NOMO-1 (cell line): ENCODE measurements at regions not wholly inside any gene's neighbourhood (a gene's known extent, or its start where the extent isn't known, plus 50 kb on each side); places are given as distances from the start of the nearest gene placed in this dataset.

Experiments
- DNase-seq, 2 experiments: peaks; one replicate each; lab custom pipeline; 2025; ENCODE audit not compliant: unreplicated experiment in 2 of 2; lab: John Stamatoyannopoulos, UW

DNA sequence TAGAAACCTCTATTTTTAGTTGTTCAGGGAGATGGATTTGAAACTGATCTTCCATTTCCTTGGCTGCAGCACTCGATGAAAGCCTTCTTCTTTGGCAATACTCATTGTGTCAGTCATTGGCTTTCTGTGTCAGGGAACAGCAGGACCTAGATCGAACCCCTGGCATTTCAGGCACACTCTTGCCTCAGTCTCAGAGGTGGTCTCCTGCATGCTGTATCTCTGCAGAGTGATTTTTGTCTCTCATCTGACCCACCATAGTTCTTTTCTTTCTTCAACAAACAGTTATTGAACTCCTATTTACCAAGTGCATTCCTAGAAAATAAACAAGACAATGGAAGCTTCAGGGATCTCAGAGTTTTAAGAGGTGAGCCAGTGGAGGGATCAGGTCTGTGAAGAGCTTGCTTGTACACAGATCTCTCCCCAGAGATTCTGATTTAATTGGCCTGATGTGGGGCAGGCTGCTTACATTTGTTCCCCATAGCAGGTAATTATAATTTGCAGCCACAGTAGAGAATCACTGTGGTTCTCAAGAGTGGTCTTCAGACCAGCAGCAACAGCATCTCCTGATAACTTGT lies 473.1 kb upstream of the TCF4 start:
- no peak for DNase-seq

DNA sequence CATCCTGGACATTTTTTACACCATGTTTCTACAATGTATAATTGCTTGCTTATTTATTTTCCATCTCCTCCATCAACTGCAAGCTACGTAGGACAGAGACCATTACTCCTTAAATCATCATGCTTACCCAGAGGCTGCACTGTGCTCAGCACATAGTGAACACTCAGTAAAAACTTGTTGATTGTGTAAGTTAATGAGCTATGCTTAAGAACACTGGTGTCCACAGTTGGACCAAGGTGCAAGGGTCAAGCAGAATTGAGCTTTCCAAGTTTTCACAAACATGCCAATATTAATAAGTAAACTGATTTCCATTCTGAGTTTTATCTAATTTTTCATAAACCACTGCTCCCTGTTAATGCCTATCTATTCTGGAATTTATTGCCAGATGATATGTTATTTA lies 464.2 kb upstream of the TCF4 start:
- DNase-seq = no peak

DNA sequence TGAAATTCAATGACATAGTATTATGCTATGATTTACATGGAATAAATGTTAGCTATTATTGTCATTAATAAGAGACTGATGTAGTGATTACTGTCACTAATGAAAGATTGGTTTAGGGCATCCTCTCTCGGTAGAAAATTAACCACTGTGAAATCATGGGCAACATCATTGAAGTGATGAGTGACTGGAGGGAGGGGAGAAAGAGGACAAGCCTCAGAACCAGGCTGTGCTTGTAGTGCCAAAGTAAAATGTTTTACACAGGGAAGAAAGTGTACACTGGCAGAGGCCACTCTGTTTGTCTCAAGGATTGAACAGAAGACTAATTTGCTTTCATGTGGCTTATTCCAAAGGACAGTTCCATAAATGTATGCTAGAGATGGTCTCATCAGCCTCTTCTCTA lies 456.2 kb upstream of the TCF4 start:
- no peak for DNase-seq

DNA sequence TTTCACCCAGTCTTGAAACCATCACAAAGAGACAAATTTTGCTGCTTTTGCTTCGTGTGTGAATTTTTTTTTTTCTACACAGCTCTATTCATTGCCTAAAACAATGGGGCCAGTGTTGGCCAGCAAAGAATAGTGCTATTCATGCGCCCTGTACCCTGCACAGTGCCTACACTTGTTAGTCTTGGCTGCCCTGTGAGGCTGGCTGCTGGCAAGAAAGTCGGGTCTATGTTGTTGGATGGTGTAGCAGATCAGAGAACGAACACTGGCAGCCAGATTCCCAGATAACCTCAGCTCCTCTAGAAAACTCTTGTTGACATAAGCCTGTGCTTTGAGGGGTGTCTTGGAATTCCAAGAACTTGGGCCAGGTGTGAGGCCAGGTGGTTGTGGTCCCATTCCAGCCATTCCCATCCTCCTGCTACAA lies 455.7 kb upstream of the TCF4 start:
- no peak for DNase-seq

- DNase-seq = no peak
Observed at GRCh38 chr18:56042915-56043536, 455.0 kb upstream of the TCF4 start.

DNA sequence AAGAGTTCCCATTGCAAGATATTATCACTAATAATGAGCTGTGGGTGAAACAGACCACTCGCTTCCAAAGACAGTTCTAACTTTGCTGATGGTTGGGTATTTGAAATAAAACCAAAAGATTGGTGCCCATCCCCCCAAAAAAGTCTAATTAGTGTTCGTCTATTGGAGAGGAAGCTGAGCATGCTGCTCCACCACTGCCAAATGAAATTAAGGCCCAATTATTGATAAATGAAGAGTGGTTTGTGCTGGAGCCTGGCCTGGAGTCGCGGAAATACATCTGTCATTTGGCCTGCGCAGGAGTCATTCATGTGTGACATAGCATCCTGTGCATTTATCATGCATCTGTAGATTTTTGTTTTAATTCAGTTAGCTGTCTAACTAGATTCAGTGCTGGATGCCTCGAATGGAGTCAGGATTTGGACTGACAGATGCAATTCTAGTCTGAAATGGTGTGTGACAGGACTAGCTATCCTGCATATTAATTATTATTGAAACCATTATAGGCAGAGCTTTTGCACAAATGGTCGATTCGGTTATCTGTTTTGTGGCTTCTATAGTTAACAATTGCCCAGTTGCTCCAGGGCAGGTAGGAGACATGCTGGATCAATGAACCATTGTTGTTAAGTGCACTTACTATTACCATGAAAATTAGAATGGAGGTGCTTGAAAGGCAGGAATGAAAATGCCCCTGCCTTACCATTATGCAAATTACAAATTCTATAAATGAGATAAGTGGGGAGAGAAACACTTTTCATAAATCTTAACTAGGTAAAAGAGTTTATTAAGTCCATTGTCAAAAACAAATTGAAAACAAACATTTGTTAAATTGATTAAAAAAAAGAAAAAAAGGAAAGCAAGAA lies 450.4 kb upstream of the TCF4 start:
- no peak for DNase-seq

- no peak for DNase-seq
Observed at GRCh38 chr18:56036741-56037140, 448.7 kb upstream of the TCF4 start.

DNA sequence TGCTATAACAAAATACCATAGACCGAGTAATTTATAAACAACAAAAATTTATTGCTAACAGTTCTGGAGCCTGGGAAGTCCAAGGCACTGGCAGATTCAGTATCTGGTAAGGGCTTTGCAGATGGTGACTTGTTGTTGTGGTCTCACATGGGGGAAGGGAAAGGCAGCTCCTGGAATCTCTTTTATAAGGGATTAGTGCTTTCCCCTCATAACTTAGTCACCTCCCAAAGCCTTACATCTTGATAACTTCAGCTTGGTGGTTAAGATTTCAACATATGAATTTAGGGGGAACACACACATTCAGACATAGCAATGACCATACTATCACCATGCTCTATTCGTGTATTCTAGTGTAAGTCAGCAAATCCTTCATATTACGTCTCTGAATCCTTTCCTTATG lies 447.6 kb upstream of the TCF4 start:
- no peak for DNase-seq

DNA sequence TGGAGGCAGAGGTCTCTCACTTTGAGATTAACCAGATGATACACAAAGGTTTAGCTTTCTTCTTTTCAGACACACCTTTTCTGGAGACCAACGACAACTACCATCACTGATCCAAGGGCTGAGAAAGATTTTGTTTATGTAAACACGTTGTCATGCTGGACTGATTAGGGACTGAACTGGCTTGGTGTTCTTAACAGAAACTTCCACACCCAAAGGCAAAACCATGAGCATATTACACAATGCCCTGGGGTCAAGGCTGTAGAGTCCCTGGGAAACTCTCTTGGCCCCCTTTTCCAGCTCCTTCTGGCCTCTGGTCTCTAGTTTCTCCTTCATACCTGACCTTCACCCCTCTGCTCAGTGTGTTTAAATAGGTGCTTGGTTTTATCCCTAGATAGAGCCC lies 447.0 kb upstream of the TCF4 start:
- no peak for DNase-seq

DNA sequence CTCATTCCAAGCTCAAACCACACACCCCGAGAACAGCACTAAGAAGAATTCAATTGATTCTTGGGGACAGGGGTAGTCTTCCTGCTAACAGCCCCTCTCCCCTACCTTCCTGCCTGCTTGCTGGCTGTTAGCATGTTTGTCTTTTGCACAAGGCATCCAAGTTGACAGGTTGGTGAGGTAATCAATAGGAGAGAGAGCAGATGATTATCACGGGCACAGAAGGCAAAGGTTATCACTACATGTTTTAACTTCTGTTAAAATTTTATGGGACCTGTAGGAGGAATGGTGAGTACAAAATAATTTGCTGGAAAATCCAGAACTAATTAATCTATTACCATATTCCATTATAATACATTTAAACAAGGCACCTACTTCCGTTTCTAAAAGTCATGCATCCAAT lies 442.1 kb upstream of the TCF4 start:
- DNase-seq = no peak

DNA sequence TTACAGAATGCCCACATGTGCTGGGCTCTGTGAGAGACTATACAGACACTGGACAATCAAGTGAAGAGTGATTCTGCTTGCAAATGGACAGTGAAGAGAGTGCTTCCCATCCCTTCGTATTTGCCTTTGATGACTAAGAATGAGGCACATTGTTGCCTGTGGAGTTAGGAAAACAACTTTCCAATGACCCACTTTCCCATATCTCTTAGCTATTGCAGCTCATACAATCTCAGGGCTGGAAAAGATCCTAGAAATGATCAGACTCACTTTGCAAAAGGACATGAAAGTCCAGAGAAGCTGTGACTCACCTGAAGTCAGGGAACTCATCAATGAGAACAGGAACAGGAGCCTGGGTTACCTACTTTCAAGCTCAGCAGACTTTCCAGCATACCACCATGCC lies 440.5 kb upstream of the TCF4 start:
- DNase-seq = no peak

DNA sequence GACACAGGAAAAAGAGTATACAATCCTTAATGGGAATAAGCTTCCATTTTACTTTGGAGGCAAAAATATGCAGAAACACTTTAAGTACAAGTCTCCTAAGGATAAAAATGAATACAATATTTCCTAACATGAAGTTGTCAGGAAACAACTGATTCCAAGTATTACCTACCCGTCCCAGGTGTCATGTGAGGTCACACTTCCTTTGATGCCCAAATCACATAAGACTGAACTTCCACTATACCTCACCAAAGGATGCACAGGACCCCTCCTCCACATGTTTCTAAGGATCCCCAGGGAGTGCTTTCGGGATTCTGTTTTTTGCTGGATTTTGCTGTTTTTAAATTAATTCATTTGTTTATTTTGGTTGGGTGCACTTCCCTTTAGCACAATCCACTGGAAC lies 438.5 kb upstream of the TCF4 start:
- no peak for DNase-seq

DNA sequence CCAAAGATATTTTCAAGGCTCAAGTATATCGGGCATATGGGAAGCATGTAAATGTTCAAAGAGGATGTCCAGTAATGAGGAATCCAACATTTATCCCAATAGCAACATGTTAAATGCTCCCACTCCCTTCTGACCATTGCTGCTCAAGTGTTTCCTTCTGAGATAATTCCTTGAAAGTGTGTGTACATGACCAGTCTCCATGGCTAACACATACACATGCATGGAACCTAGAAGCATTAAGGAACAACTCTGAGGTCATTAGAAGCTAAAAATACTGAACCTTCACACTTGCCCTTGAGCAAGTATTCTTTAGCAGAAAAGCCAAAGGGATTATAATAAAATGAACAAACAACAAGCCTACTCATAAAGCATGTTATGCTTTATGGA lies 433.8 kb upstream of the TCF4 start:
- DNase-seq = no peak

GRCh38 chr18:56021136-56021808 lies 433.3 kb upstream of the TCF4 start:
- no peak for DNase-seq

DNA sequence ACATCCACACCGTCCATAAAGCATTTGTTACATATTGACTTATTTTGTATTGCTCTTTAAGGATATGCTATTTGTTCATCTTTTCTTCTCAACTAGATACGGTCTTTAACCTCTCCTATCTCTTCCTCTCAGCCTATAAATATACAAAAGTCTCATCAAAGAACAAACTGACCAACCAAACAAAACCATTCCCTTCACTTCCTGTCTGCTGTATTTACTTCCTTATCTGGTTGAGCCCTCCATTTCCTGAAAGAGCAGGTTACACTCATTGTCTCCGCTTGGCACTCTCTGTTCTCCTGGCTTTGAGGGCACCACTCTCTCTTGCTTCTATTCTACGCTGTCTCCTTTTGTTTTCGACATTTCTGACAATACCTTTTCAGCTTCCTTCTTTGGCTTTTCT lies 431.9 kb upstream of the TCF4 start:
- DNase-seq = no peak

DNA sequence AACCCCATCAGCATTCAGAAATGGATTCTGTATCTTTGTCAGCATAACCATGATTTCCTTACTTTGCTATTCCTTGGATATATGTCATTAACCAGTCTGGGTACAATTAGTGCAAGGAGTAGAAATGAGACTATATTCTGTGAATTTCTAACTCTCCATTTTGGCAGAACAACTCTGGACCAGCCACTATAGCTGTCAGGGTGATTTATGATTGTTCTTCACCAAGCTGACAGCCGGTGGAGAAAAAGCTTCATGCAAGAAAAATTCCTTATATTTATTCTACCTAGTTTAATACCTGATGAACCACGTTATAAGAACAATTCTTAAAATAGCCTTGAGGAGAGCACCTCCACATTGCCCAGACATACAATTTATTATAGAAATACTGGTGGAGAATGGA lies 431.2 kb upstream of the TCF4 start:
- no peak for DNase-seq

DNA sequence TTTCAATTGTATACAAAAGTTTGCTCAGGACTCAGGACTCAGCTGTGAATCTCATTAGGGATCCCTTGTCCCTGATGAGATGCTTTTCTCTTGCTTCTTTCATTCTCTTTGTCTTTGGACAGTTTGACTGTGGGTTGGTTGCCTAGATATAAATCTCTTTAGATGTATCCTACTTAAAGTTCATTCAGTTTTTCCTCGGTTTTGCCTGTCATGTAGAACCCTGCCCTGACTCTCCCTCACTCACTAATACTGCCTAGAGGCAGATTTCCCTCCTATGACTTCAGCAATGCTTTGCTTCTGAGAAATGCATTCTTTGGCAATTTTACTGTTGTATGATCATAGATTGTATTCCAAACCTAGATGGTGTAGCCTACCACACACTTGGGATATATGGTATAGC lies 421.4 kb upstream of the TCF4 start:
- no peak for DNase-seq

- DNase-seq = no peak
Observed at GRCh38 chr18:56003720-56004088, 415.7 kb upstream of the TCF4 start.

DNA sequence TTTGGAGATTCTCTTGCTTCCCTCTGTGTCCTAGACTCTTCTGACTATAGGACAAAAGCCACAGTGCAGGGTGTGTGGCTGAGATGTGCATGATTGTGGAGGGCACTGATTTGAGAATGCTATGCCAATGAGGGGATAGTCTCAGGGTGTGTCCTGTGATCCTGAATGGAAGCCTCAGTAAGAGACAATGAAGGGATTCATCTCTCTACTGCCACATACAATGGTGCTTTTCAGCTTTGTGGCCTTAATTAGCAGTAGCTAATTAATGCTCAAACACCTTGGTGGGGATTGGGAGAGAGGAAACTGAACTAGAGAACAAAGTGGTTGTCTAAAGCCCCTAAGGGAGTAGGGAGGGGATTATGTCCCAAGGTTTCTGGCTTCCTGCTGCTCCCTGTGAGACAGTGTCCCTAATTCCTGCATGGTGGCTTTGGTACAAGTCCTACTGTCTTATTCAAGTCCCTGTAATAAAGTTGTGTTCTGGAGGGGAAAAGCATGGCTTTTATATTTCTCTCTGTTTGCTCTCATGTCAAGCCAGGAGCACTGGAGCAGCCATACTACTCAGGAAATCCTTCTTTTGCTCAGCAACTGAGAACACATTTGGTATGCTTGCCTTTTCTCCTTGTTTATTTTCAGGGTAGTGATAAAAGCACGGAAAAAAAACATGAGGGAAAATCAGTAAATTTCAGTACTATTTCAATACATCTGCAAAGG lies 415.2 kb upstream of the TCF4 start:
- DNase-seq = no peak

GRCh38 chr18:56001576-56001975 lies 413.6 kb upstream of the TCF4 start:
- no peak for DNase-seq

GRCh38 chr18:56000041-56000440 lies 412.0 kb upstream of the TCF4 start:
- DNase-seq = no peak
